CD8-positive, alpha-beta memory T cell (primary cell): ENCODE measurements at regions not wholly inside any gene's neighbourhood (a gene's known extent, or its start where the extent isn't known, plus 50 kb on each side); places are given as distances from the start of the nearest gene placed in this dataset.
"Not testable (repeated sequence)": the region's sequence is repeated elsewhere in the genome, so short reads cannot be mapped to it uniquely, and the experiment has no call there.

Experiments
- CTCF ChIA-PET: fragments of 350-600 bp; sonication (Branson Sonifier 250); formaldehyde crosslinking; loops from one replicate; lab custom pipeline; 2021; ENCODE audit warnings: antibody characterized with exemption; lab: Charles Lee
- POLR2A ChIA-PET: fragments of 350-600 bp; sonication (Branson Sonifier 250); formaldehyde crosslinking; loops from one replicate; lab custom pipeline; 2021; ENCODE audit warnings: antibody characterized with exemption; lab: Charles Lee
- DNase-seq, 5 donors: peaks; one replicate each; pipeline versions ENCODE4 v3.0.0 to v3.0.0-alpha.2; 2020 to 2022; ENCODE audit warnings: mixed read lengths in 1 of 5
- H3K27ac ChIP-seq: one replicate; pipeline ENCODE4 v1.7.0; 2013; ENCODE audit warnings: low read depth, mild to moderate bottlenecking, low read length, moderate library complexity
- H3K27me3 ChIP-seq: 2 replicates; pipeline ENCODE4 v1.7.0; 2013; ENCODE audit warnings: low read length, mild to moderate bottlenecking; ENCODE audit not compliant: insufficient read depth, poor library complexity, severe bottlenecking
- H3K36me3 ChIP-seq: 2 replicates; pipeline ENCODE4 v1.7.0; 2013; ENCODE audit warnings: mild to moderate bottlenecking, low read length, moderate library complexity; ENCODE audit not compliant: insufficient read depth
- H3K4me1 ChIP-seq: 2 replicates; pipeline ENCODE4 v1.7.0; 2013; ENCODE audit warnings: mild to moderate bottlenecking, low read length, moderate library complexity; ENCODE audit not compliant: insufficient read depth
- H3K4me3 ChIP-seq: 2 replicates; pipeline ENCODE4 v1.7.0; 2013; ENCODE audit warnings: mild to moderate bottlenecking, low read length
- H3K9me3 ChIP-seq: 2 replicates; pipeline ENCODE4 v1.7.0; 2013; ENCODE audit warnings: mild to moderate bottlenecking, low read length
- H3K27ac Mint-ChIP-seq, 8 donors: one replicate each; pipeline ENCODE4 v1.8.0; 2020 to 2021; ENCODE audit warnings: mixed read lengths in 8 of 8, mild to moderate bottlenecking in 6 of 8, inconsistent platforms in 3 of 8, moderate library complexity in 3 of 8
- H3K27me3 Mint-ChIP-seq, 2 donors: one replicate each; pipeline ENCODE4 v1.8.0; 2020 to 2021; ENCODE audit warnings: mixed read lengths in 2 of 2, mild to moderate bottlenecking in 1 of 2, moderate library complexity in 1 of 2
- H3K36me3 Mint-ChIP-seq, 3 donors: one replicate each; pipeline ENCODE4 v1.8.0; 2020 to 2021; ENCODE audit warnings: mixed read lengths in 3 of 3, inconsistent platforms in 1 of 3, mild to moderate bottlenecking in 1 of 3
- H3K4me1 Mint-ChIP-seq, 3 donors: one replicate each; pipeline ENCODE4 v1.8.0; 2020 to 2021; ENCODE audit warnings: mixed read lengths in 3 of 3, inconsistent platforms in 1 of 3, mild to moderate bottlenecking in 1 of 3
- H3K4me3 Mint-ChIP-seq, 7 donors: one replicate each; pipeline ENCODE4 v1.8.0; 2020 to 2021; ENCODE audit warnings: mixed read lengths in 7 of 7, mild to moderate bottlenecking in 6 of 7, moderate library complexity in 4 of 7, inconsistent platforms in 2 of 7
- H3K9me3 Mint-ChIP-seq, 5 donors: one replicate each; pipeline ENCODE4 v1.8.0; 2020 to 2022; ENCODE audit warnings: mixed read lengths in 5 of 5, mild to moderate bottlenecking in 3 of 5, moderate library complexity in 2 of 5, inconsistent platforms in 1 of 5

DNA sequence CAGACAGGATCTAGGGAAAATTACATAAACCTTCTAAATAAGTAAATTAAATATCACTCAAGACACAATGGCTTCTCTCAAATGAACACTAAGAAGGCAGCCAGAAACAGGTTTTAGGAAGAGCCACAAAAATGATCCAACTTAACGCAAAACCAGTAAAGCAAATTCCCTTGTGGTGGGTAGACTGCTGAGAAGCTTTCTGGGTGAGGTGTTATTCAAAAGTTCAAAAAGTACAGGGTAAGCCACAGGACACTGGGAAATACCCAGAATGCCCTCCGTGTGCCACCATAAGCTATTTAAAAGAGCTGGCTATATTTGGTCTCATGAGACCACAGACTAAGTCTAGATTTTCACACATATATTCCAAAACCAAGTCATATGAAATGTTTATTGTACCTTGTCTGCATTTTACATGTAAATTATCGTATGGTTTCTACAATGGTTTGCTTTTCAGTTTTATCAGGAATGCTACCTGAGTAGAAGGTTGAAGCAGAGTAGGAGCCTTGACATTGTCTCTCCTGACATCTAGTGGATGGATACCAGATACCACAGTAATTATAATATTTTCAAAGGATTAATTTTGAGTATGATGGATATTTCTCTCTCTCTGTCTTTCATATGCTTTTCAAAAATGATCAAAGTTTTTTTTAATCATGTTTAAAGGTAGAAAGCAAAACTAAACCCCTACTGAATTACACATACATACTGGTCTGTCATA is 109.3 kb upstream of the KLHL13 start:
- no peaks in the 10 kb centered on the region for H3K9me3 ChIP-seq
- no peaks in the 10 kb centered on the region for H3K4me1 ChIP-seq
- H3K4me3 ChIP-seq = no peak overlapping the region
- no peaks in the 10 kb centered on the region for H3K36me3 ChIP-seq
- no peak for DNase-seq
- no peaks in the 10 kb centered on the region for H3K27me3 ChIP-seq
- Mint-ChIP-seq H3K36me3 (no peaks in the 10 kb centered on the region), H3K27me3 (peaks cover 3 to 4% of the 10 kb centered on the region in 2 donors), H3K4me1 (peaks cover 0 to 4% (median 0%) of the 10 kb centered on the region in 3 donors), H3K9me3 (no peaks in the 10 kb centered on the region), H3K27ac (no peak overlapping the region), H3K4me3 (no peak overlapping the region)
- no peak overlapping the region for H3K27ac ChIP-seq
- CTCF ChIA-PET = no interaction called here
- POLR2A ChIA-PET = no interaction called here

DNA sequence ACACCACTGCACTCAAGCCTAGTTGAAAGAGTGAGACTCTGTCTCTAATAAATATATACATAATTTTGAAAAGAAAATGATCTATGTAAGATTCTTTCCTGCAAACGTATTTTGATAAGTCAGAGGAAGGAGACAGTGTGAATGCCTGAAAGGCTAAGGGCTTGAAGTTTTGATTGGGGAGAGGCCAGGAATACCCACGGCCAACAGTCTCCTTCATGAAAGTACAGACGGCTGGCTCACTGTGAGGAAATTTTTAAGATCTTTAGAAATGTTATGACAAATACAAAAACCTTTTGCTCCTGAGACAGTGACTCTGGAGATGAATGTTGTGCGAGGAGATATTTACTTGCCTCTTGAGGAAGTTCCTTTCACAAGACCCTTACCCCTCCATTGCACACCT is 111.4 kb upstream of the KLHL13 start:
- ChIA-PET POLR2A (no interaction called here), CTCF (no interaction called here)
- H3K27ac Mint-ChIP-seq = no peak overlapping the region
- peaks cover 3 to 6% of the 10 kb centered on the region in 2 donors for H3K27me3 Mint-ChIP-seq
- no peak for DNase-seq
- H3K9me3 Mint-ChIP-seq = no peaks in the 10 kb centered on the region
- no peak overlapping the region for H3K4me3 ChIP-seq
- no peaks in the 10 kb centered on the region for H3K36me3 Mint-ChIP-seq
- H3K36me3 ChIP-seq = no peaks in the 10 kb centered on the region
- no peaks in the 10 kb centered on the region for H3K4me1 ChIP-seq
- H3K27ac ChIP-seq = no peak overlapping the region
- no peaks in the 10 kb centered on the region for H3K9me3 ChIP-seq
- no peaks in the 10 kb centered on the region for H3K27me3 ChIP-seq
- peaks cover 0 to 4% (median 0%) of the 10 kb centered on the region in 3 donors for H3K4me1 Mint-ChIP-seq
- H3K4me3 Mint-ChIP-seq = no peak overlapping the region

DNA sequence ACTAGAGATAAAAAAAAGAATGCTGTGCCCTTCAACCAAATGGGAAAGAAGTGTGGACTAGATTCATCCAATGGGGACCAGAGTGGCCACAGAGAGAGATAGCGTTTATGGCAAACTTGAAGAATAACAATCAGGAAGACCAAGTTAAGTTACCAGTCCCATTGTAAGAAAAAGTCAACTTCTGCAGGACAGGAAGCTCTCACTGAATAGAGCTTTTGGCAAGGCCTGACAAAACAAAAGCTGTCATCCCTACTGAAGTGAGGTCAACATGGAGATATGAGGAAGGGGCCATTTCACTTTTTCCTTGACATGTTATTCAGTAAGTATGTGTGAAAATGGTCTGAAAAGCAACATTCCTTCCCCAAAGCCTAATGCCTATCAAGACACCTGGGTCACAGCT is 111.8 kb upstream of the KLHL13 start:
- ChIA-PET POLR2A (no interaction called here), CTCF (no interaction called here)
- no peak for DNase-seq
- H3K9me3 ChIP-seq = no peaks in the 10 kb centered on the region
- Mint-ChIP-seq H3K4me3 (no peak overlapping the region), H3K27me3 (peaks cover 3 to 6% of the 10 kb centered on the region in 2 donors), H3K9me3 (no peaks in the 10 kb centered on the region), H3K36me3 (no peaks in the 10 kb centered on the region), H3K27ac (no peak overlapping the region), H3K4me1 (peaks cover 0 to 4% (median 0%) of the 10 kb centered on the region in 3 donors)
- H3K36me3 ChIP-seq = no peaks in the 10 kb centered on the region
- H3K27ac ChIP-seq = no peak overlapping the region
- H3K27me3 ChIP-seq = no peaks in the 10 kb centered on the region
- no peak overlapping the region for H3K4me3 ChIP-seq
- no peaks in the 10 kb centered on the region for H3K4me1 ChIP-seq

DNA sequence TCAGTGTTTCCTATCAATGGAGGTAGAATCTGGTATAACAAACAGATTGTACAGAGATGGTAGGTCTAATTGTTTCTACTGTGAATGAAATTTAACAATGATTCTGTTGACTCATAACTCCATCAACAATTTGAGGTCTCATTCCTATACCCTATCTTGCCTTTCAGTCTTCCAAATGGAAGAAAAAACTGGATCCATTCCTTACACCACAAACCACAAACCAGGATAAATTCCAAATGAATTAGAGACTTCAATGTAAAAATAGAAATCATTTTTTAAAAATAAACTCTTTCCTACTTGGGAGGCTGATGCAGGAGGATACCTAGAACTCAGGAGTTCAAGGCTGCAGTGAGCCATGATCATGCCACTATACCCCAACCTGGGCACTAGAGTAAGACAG is 114.4 kb upstream of the WDR44 start:
- POLR2A ChIA-PET = no interaction called here

DNA sequence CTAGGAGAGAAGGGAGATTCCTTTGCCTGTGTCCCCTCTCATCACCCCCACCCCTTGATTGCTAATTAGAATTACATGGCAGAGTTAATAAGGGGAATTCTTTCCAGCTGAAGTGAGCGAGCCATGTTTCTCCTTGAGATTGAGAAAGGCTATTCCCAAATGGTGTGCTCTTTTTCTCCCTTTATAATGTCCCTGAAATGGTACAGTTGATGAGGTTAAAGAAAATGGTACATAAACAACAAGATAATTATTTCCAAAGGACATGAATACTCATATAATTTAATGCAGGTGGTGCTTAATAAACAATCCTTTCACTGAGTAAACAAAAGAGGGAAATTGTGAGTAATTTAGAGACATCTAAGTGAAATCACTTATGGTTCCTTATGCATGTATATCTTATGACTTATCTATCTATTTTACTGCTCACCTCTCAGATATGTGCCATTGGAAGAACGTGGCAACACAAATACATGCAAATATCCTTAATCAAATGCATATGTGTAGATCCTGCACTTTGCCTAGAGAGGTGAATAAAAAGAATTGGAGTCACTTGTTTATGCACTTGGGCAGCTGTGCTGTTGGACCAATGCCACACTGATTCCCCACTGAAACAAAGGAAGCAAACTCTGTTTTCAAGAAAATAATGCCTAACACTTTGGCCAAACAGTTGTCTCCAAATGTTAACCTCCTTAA is 106.6 kb upstream of the WDR44 start:
- POLR2A ChIA-PET = no interaction called here
- no peak overlapping the region for H3K4me3 Mint-ChIP-seq
- CTCF ChIA-PET = no interaction called here

More for the DNA sequence above, 114.4 kb upstream of the WDR44 start:
- Mint-ChIP-seq H3K27ac (no peak overlapping the region), H3K36me3 (no peaks in the 10 kb centered on the region), H3K9me3 (peaks cover 0 to 3% (median 0%) of the 10 kb centered on the region in 5 donors), H3K27me3 (peaks cover 3 to 6% of the 10 kb centered on the region in 2 donors), H3K4me1 (no peaks in the 10 kb centered on the region), H3K4me3 (no peak overlapping the region)
- H3K27ac ChIP-seq = no peak overlapping the region
- no peaks in the 10 kb centered on the region for H3K36me3 ChIP-seq
- H3K27me3 ChIP-seq = no peaks in the 10 kb centered on the region
- no peak for DNase-seq
- no peaks in the 10 kb centered on the region for H3K4me1 ChIP-seq
- CTCF ChIA-PET = no interaction called here
- no peaks in the 10 kb centered on the region for H3K9me3 ChIP-seq
- H3K4me3 ChIP-seq = no peak overlapping the region

DNA sequence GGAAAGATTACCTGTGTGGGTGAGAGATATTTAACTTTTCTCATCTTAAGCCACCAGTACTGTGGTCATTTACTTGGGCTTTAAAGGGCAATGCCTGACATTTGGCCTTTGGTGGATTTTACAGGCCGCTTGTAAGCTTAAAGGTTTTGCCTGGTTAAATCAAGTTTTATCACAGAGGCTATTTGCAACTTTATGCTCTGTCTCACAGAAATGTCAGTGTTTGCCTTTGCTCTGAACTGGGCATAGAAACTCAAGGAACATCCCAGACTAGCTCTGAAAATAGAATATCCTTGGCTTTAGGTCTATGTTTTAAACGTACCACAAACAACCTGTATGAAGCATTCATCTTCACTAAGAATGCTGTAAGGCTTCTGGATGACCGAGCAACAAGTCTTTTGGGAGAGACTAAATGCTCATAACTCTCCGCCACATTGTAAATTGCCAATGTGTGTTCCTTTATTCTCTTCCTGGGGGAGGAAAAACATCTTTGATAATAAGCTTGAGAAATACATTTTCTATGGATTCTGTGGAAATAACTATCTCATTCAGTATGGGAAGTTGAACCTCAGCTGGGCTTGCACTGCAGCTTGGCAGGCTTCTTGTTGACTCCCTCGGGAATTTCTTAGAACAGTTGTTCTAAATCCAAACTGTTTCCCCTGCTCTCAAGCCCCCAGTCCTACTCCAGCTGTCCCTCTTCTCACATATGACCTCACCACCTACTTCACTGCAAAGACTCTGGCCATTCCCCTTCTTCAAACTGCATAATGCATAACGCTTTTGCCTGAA is 105.8 kb upstream of the WDR44 start:
- ChIA-PET CTCF (no interaction called here), POLR2A (no interaction called here)
- H3K4me1 ChIP-seq = no peaks in the 10 kb centered on the region
- Mint-ChIP-seq H3K36me3 (no peaks in the 10 kb centered on the region), H3K4me3 (no peak overlapping the region), H3K9me3 (peaks cover 0 to 3% (median 0%) of the 10 kb centered on the region in 5 donors), H3K27ac (no peak overlapping the region), H3K27me3 (peaks cover 8 to 17% of the 10 kb centered on the region in 2 donors), H3K4me1 (no peaks in the 10 kb centered on the region)
- H3K36me3 ChIP-seq = no peaks in the 10 kb centered on the region
- no peak for DNase-seq
- no peak overlapping the region for H3K27ac ChIP-seq
- no peaks in the 10 kb centered on the region for H3K9me3 ChIP-seq
- H3K4me3 ChIP-seq = no peak overlapping the region
- H3K27me3 ChIP-seq = no peaks in the 10 kb centered on the region

More for the DNA sequence above, 106.6 kb upstream of the WDR44 start:
- DNase-seq = no peak
- no peak overlapping the region for H3K4me3 ChIP-seq
- no peaks in the 10 kb centered on the region for H3K36me3 Mint-ChIP-seq
- no peak overlapping the region for H3K27ac Mint-ChIP-seq
- H3K27me3 ChIP-seq = no peaks in the 10 kb centered on the region
- H3K4me1 ChIP-seq = no peaks in the 10 kb centered on the region
- no peaks in the 10 kb centered on the region for H3K9me3 ChIP-seq
- H3K9me3 Mint-ChIP-seq = peaks cover 0 to 3% (median 0%) of the 10 kb centered on the region in 5 donors
- H3K36me3 ChIP-seq = no peaks in the 10 kb centered on the region
- H3K27me3 Mint-ChIP-seq = peaks cover 8 to 15% of the 10 kb centered on the region in 2 donors
- no peak overlapping the region for H3K27ac ChIP-seq
- no peaks in the 10 kb centered on the region for H3K4me1 Mint-ChIP-seq

DNA sequence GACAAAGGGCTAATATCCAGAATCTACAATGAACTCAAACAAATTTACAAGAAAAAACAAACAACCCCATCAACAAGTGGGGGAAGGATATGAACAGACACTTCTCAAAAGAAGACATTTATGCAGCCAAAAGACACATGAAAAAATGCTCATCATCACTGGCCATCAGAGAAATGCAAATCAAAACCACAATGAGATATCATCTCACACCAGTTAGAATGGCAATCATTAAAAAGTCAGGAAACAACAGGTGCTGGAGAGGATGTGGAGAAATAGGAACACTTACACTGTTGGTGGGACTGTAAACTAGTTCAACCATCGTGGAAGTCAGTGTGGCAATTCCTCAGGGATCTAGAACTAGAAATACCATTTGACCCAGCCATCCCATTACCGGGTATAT is 98.9 kb upstream of the WDR44 start:
- H3K27ac ChIP-seq, H3K4me3 ChIP-seq, H3K36me3 ChIP-seq, POLR2A ChIA-PET, H3K4me1 ChIP-seq, H3K9me3 Mint-ChIP-seq, H3K27me3 ChIP-seq, H3K36me3 Mint-ChIP-seq, H3K4me1 Mint-ChIP-seq, H3K4me3 Mint-ChIP-seq, CTCF ChIA-PET, H3K27ac Mint-ChIP-seq, H3K27me3 Mint-ChIP-seq, DNase-seq, H3K9me3 ChIP-seq: not testable (repeated sequence)

DNA sequence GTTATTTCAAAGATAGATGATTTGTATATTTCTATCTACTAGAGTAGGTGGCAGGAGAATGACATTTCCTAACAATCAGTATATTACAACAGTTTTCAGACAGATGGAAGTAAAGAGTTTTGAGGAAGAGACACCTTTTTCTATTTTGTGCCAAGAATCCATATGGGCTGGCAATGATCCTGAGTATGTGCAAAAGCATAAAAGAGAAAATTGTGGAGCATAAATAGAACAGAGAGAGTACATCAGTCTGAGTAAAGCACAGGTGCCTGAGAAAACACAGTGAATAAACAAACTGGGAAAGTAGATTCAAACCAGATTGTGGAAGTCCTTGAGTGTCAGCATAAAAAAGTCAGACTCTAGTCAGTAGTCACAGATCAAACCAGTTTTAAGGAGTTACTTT is 96.8 kb upstream of the WDR44 start:
- H3K9me3 ChIP-seq = no peaks in the 10 kb centered on the region
- Mint-ChIP-seq H3K4me3 (no peak overlapping the region), H3K4me1 (no peaks in the 10 kb centered on the region), H3K27ac (no peak overlapping the region), H3K27me3 (peaks cover 0 to 6% of the 10 kb centered on the region in 2 donors), H3K36me3 (no peaks in the 10 kb centered on the region), H3K9me3 (no peaks in the 10 kb centered on the region)
- H3K36me3 ChIP-seq = no peaks in the 10 kb centered on the region
- ChIA-PET CTCF (no interaction called here), POLR2A (no interaction called here)
- H3K4me1 ChIP-seq = no peaks in the 10 kb centered on the region
- H3K27ac ChIP-seq = no peak overlapping the region
- H3K4me3 ChIP-seq = no peak overlapping the region
- DNase-seq = no peak
- no peaks in the 10 kb centered on the region for H3K27me3 ChIP-seq
